ENCODE measurements at regions not wholly inside any gene's neighbourhood (a gene's known extent, or its start where the extent isn't known, plus 50 kb on each side); places are given as distances from the start of the nearest gene placed in this dataset.

- TF ChIP-seq CTCF (IDR thresholded peaks at IDR 0.05; ENCODE audit: low read length) (no peak), EZH2 (optimal IDR thresholded peaks at IDR 0.05; ENCODE audit: low read depth, low read length) (no peak), EZH2phosphoT487 (IDR thresholded peaks at IDR 0.05; ENCODE audit: low read length) (no peak)
Measured at GRCh38 chr3:184479426-184480126, 82.0 kb upstream of the EPHB3 start.

All from MM.1S (cell line).